Ishikawa (cell line): ENCODE measurements at regions not wholly inside any gene's neighbourhood (a gene's known extent, or its start where the extent isn't known, plus 50 kb on each side); places are given as distances from the start of the nearest gene placed in this dataset.

ENCODE experiments used
- CEBPB ChIP-seq: IDR thresholded peaks from 2 replicates; pipeline ENCODE4 v1.6.1; 2012
- CREB1 ChIP-seq: IDR thresholded peaks from 2 replicates; pipeline ENCODE4 v1.6.1; 2012; ENCODE audit warnings: low read depth
- EGR1 ChIP-seq: IDR thresholded peaks from 2 replicates; pipeline ENCODE4 v1.6.1; 2012
- EP300 ChIP-seq: IDR thresholded peaks from 2 replicates; pipeline ENCODE4 v1.6.1; 2012; ENCODE audit warnings: borderline replicate concordance
- FOXM1 ChIP-seq: IDR thresholded peaks from 2 replicates; pipeline ENCODE4 v1.6.1; 2012; ENCODE audit warnings: low read depth, borderline replicate concordance
- NFIC ChIP-seq: IDR thresholded peaks from 2 replicates; pipeline ENCODE4 v1.6.1; 2012
- RAD21 ChIP-seq: IDR thresholded peaks from 2 replicates; pipeline ENCODE4 v1.6.1; 2012; ENCODE audit warnings: low read depth
- TAF1 ChIP-seq: IDR thresholded peaks from 2 replicates; pipeline ENCODE4 v1.6.1; 2012; ENCODE audit warnings: low read depth, mild to moderate bottlenecking
- TCF12 ChIP-seq: IDR thresholded peaks from 2 replicates; pipeline ENCODE4 v1.6.1; 2012; ENCODE audit warnings: low read depth
- TEAD4 ChIP-seq: IDR thresholded peaks from 2 replicates; pipeline ENCODE4 v1.6.1; 2012
- YY1 ChIP-seq: IDR thresholded peaks from 2 replicates; pipeline ENCODE4 v1.6.1; 2012; ENCODE audit warnings: low read depth
- ZBTB7A ChIP-seq: IDR thresholded peaks from 2 replicates; pipeline ENCODE4 v1.6.1; 2012; ENCODE audit warnings: low read depth
- TF ChIP-seq, protein P1 (sequence below): IDR thresholded peaks from 2 replicates; pipeline ENCODE4 v1.6.1; 2012
- TF ChIP-seq, protein P2 (sequence below): IDR thresholded peaks from 2 replicates; pipeline ENCODE4 v1.6.1; 2012; ENCODE audit warnings: low read depth, mild to moderate bottlenecking
- TF ChIP-seq, protein P3 (sequence below): IDR thresholded peaks from 2 replicates; pipeline ENCODE4 v1.6.1; 2012

DNA sequence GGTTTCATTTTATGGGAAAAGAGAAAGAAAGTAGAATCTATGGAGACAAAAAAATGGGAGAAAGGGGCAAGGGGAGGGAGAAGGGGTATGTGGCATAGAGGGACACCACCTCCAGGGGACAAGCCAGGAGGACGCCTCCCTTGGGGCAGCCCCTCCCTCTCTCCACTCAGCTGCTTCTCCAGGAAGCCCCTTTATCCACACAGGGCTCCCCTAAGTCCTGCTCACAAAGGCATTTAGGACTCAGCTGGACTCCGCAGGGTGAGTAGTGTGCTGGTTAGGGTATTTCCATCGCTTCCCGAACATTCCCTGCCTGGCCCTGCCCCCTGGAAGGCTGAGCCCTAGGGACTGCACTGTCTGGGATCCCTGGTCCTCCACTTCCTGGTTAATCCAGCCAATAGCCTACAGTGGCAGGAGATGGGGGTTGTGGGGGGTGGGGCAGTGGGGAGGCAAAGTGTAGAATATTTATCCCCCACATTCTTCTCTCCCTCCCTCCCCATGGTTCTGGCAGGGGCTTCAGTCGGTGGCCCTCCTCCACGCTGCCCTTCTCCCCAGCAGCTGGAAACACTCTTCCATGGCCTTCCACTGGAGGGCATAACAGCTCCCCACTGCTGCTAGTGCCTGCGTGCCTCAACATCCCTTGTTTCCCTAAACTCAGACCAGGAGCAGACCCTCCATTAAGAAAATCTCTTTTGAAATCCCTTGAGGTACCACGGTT, 84.8 kb downstream of the SNX5 start:
- TF ChIP-seq TEAD4 (no peak), CREB1 (no peak)

DNA sequence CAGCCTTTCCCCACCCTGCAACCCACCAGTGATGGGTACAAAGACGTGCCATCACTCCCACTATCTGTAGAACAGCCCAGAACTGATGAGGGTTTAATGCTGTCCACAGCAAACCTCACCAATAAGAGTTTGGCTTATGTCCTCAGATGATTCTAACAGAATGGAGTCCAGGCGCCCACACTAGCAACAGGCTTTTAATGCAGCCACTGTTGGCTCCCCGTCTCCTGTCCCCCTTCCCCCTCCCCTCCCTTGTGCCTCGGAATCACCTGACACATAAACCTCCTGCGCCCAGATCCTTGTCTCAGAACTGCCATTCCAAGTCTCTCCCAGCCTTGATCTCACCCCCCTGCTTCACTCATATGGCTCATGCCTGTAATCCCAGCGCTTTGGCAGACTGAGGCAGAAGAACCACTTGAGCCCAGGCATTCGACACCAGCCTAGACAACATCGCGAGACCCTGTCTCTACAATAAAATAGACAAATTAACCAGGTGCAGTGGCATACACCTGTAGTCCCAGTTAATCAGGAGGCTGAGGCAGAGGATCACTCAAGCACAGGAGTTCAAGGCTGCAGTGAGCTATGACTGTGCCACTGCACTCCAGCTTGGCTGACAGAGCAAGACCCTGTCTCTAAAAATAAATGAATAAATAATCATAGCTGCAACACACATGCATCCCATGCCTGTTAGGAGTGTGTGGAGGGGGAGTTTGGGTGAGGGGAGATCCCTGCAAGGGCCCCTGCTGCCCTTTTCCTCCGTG, 85.6 kb downstream of the SNX5 start:
- TF ChIP-seq TAF1 (no peak), TCF12 (no peak), EP300 (no peak), ZBTB7A (no peak), TEAD4 (no peak), EGR1 (no peak), YY1 (no peak), RAD21 (no peak), NFIC (no peak), CEBPB (no peak), CREB1 (no peak), FOXM1 (no peak)
- TF ChIP-seq, protein P1, sequence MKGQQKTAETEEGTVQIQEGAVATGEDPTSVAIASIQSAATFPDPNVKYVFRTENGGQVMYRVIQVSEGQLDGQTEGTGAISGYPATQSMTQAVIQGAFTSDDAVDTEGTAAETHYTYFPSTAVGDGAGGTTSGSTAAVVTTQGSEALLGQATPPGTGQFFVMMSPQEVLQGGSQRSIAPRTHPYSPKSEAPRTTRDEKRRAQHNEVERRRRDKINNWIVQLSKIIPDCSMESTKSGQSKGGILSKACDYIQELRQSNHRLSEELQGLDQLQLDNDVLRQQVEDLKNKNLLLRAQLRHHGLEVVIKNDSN: no peak
- TF ChIP-seq, protein P2, sequence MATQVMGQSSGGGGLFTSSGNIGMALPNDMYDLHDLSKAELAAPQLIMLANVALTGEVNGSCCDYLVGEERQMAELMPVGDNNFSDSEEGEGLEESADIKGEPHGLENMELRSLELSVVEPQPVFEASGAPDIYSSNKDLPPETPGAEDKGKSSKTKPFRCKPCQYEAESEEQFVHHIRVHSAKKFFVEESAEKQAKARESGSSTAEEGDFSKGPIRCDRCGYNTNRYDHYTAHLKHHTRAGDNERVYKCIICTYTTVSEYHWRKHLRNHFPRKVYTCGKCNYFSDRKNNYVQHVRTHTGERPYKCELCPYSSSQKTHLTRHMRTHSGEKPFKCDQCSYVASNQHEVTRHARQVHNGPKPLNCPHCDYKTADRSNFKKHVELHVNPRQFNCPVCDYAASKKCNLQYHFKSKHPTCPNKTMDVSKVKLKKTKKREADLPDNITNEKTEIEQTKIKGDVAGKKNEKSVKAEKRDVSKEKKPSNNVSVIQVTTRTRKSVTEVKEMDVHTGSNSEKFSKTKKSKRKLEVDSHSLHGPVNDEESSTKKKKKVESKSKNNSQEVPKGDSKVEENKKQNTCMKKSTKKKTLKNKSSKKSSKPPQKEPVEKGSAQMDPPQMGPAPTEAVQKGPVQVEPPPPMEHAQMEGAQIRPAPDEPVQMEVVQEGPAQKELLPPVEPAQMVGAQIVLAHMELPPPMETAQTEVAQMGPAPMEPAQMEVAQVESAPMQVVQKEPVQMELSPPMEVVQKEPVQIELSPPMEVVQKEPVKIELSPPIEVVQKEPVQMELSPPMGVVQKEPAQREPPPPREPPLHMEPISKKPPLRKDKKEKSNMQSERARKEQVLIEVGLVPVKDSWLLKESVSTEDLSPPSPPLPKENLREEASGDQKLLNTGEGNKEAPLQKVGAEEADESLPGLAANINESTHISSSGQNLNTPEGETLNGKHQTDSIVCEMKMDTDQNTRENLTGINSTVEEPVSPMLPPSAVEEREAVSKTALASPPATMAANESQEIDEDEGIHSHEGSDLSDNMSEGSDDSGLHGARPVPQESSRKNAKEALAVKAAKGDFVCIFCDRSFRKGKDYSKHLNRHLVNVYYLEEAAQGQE: no peak
- TF ChIP-seq, protein P3, sequence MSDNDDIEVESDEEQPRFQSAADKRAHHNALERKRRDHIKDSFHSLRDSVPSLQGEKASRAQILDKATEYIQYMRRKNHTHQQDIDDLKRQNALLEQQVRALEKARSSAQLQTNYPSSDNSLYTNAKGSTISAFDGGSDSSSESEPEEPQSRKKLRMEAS: no peak

DNA sequence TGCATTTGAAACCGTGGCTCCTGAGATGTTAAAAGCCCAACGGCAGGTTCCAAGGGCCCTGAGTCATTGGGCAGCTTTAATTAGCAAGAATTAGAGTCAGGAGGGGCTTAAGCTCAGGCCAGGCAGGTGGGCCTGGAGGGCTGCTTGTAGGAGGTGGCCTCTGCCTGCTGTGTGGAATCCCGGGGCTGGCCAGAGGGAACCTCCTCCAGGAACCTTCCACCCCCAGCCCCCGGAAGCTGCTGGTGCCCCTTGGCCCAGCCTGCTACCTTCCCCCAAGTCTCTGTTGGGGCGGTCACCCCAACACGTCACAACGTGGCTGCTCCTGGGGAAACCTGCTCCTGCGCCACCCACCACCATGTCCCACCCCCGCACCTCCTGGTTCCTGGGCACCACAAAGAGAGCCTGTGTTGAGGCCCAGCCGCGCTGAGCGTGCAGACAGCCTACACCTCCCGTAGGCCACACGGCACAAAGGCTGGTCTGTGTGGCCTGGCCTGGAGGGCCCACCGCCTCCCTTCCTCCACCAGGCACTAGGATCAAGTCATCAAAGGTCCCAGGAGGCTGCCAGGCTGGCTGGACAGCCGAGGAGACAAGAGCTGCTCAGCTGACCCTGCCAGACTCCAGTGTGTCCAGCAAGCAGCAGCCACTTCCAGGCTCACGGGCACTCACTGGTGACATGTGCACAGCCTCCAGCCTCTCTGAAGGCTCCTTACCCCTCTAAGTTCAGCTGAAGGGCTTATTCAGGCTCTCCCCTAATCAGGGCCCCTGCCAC, 86.3 kb downstream of the SNX5 start:
- TF ChIP-seq FOXM1: no peak
- no peak for TF ChIP-seq CREB1
- TF ChIP-seq, protein P2: no peak
- TF ChIP-seq ZBTB7A: no peak
- no peak for TF ChIP-seq EP300

DNA sequence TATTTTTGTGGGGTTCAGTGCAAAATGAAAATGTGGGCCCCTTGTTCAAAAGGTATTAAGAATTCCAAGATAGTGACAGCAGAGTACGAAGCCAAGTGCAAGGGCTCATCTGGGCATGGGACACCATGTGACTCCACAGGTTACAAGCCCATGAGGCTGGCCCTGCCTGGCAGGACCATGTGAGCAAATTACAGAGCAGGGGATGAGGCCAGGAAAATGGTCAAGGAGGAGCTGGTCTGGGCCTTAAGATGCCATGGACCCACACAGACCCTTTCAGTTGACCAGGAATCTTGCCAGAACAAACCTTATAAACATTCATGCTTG, 86.9 kb downstream of the SNX5 start:
- TF ChIP-seq, protein P1: no peak
- TF ChIP-seq TCF12 (no peak), EP300 (no peak), TEAD4 (no peak), RAD21 (no peak)

DNA sequence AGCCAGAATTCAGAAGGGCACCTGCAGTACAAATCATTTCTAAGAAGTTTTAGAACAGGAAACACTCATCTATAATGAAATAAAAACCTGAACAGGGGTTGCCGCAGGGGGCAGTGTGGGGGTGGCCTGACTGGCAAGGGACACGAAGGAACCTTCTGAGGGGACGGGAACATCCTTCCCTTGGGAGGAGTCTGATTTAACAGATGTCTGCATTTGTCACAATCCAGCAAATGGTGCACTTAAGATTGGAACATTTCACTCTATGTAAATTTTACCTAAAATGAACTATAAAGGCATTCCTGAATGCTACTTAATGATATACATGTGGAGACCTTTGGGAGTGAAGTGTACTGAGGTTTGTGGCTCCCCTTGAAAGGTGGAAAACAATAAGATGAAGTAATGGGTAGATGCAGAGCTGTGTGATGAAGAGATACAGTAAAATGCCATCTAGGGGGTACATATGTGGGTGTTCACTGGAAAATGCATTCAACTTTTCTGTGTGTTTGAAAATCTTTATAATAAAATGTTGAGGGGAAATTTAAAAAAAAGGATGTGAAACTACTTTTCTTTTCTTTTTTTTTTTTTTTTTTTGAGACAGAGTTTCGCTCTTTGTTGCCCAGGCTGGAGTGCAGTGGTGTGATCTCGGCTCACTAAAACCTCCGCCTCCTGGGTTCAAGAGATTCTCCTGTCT, 89.5 kb downstream of the SNX5 start:
- TF ChIP-seq RAD21 (no peak), ZBTB7A (no peak), NFIC (no peak), FOXM1 (no peak), EGR1 (no peak), CEBPB (no peak), TCF12 (no peak), EP300 (no peak), TAF1 (no peak), TEAD4 (no peak), CREB1 (no peak), YY1 (no peak)
- TF ChIP-seq, protein P2: no peak
- TF ChIP-seq, protein P1: no peak
- TF ChIP-seq, protein P3: no peak
